HG03460 (cell line): ENCODE measurements at regions not wholly inside any gene's neighbourhood (a gene's known extent, or its start where the extent isn't known, plus 50 kb on each side); places are given as distances from the start of the nearest gene placed in this dataset.
"Not testable (repeated sequence)": the region's sequence is repeated elsewhere in the genome, so short reads cannot be mapped to it uniquely, and the experiment has no call there.

Experiments used
- ATAC-seq: cut with Tn5 transposase; IDR thresholded peaks from one replicate; pipeline ENCODE4 v1.9.1; 2021; ENCODE audit not compliant: unreplicated experiment

GRCh38 chr5:40453689-40454088 is 226.0 kb upstream of the PTGER4 start:
- no peak for ATAC-seq

DNA sequence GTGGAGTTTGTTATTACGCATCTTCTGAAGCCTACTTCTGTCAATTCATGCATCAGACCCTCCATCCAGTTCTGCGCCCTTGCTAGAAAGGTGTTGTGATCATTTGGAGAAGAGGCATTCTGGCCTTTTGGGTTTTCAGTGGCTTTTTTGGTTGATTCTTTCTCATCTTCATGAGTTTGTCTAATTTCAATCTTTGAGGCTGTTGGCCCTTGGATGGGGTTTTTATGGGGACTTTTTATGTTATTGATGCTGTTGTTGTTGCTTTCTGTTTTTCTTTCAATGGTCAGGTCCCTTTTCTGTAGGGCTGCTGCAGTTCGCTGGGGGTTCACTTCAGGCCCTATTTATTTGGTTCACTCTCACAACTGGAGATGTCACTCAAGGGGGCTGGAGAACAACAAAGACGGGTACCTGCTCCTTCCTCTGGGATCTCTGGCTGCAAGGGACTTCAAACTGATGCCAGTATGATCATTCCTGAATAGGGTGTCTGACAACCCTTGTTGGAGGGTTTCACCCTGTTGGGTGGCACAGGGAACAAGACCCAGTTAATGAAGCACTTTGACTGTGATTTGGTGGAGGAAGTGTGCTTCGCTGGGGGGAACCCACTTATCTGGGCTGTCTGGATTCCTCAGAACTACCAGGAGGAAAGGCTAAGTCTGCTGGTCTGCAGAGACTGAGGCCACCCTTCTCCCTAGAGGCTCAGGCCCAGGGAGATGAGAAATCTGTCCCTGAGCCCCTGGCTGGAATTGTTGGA is 226.7 kb upstream of the PTGER4 start:
- no peak for ATAC-seq

GRCh38 chr5:40447438-40447837 is 232.3 kb upstream of the PTGER4 start:
- ATAC-seq, result no peak

DNA sequence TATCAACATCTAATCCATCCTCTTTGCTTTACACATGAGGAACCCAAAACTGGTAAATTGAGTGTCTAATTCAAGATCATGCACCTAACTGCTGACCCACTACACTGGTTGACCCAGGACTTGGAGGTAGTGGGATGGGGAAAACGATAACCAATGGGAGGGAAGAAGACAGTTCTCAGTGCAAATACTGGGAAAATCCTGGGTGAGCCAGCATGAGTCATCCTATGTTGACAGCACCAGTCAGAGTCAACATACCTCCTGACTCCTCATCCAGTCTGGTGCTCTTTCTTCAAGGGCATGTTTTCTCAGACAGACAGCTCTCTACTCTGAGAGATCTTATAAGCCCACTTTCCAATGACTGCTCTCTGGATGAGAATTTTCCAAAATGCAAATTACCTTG is 232.8 kb upstream of the PTGER4 start:
- no peak for ATAC-seq

GRCh38 chr5:40442346-40442745 is 237.4 kb upstream of the PTGER4 start:
- peak; percentile 59 for ATAC-seq

GRCh38 chr5:40441733-40442132 is 238.0 kb upstream of the PTGER4 start:
- ATAC-seq, result no peak

DNA sequence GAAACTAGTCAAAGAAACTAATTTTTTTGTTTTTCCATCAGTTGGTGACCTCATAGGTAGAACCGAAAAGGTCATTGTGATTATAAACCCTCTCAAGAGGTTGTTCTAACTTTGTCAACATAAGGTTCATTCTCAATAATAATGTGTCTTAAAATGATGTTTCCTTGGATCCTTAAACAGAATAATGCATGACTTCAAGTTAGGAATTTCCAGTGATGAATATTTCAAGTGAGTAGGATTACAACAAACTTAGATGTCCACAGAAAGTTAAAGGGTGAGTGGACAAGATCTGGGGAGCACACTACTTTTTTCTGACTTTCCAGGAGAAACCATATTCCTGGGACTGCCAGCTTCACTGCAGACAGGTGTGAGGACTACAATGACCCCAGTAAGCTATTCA is 239.0 kb upstream of the PTGER4 start:
- ATAC-seq, result no peak

DNA sequence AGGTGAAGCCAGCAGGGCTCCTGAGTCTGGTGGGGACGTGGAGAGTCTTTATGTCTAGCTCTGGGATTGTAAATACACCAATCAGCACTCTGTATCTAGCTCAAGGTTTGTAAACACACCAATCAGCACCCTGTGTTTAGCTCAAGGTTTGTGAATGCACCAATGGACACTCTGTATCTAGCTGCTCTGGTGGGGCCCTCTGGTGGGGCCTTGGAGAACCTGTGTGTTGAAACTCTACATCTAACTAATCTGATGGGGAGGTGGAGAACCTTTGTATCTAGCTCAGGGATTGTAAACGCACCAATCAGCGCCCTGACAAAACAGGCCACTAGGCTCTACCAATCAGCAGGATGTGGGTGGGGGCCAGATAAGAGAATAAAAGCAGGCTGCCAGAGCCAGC is 240.6 kb upstream of the PTGER4 start:
- not testable (repeated sequence) for ATAC-seq

GRCh38 chr5:40438646-40439045 is 241.1 kb upstream of the PTGER4 start:
- ATAC-seq, result not testable (repeated sequence)

- ATAC-seq, result peak; percentile 56
Observed at GRCh38 chr5:40437452-40437861, 242.3 kb upstream of the PTGER4 start.

GRCh38 chr5:40436535-40437237 is 243.0 kb upstream of the PTGER4 start:
- peak; percentile 66 for ATAC-seq

DNA sequence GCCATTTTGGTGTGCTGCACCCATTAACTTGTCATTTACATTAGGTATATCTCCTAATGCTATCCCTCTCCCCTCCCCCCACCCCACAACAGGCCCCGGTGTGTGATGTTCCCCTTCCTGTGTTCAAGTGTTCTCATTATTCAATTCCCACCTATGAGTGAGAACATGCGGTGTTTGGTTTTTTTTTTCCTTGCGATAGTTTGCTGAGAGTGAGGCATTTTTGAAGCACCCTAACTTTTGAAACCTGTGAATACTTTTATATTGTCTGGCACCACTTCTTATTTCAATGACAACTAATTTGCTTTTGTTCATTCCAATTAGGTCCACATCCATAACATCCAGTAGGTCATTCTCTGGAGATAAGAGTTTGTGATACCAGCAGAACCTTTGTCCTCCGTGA is 244.0 kb upstream of the PTGER4 start:
- not testable (repeated sequence) for ATAC-seq

GRCh38 chr5:40432836-40433235 is 246.9 kb upstream of the PTGER4 start:
- no peak for ATAC-seq

- ATAC-seq, result no peak
Observed at GRCh38 chr5:40431734-40432133, 248.0 kb upstream of the PTGER4 start.

GRCh38 chr5:40430101-40430710 is 249.5 kb upstream of the PTGER4 start:
- no peak for ATAC-seq

- no peak for ATAC-seq
Observed at GRCh38 chr5:40429258-40430100, 250.2 kb upstream of the PTGER4 start.

- no peak for ATAC-seq
Observed at GRCh38 chr5:40428815-40429214, 250.9 kb upstream of the PTGER4 start.

DNA sequence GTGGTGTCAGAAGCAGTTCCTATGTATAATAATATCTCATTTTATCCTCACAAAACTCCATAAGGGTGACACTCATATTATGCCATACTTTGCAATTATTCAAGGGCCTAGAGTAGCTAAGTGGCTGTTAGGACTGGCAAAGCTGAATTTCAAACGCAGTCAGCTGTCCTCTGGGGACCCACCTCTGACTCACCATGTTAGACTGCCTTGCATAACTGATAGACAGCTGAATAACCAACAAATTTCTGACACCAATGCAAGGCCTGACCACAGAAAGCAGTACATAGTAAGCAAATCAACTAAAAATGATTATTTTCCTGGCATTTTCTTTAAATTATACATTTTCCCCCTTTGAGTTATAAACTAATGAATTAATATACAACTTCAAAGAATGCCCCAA is 251.6 kb upstream of the PTGER4 start:
- ATAC-seq, result no peak

- ATAC-seq, result not testable (repeated sequence)
Observed at GRCh38 chr5:40417046-40417810, 262.5 kb upstream of the PTGER4 start.

DNA sequence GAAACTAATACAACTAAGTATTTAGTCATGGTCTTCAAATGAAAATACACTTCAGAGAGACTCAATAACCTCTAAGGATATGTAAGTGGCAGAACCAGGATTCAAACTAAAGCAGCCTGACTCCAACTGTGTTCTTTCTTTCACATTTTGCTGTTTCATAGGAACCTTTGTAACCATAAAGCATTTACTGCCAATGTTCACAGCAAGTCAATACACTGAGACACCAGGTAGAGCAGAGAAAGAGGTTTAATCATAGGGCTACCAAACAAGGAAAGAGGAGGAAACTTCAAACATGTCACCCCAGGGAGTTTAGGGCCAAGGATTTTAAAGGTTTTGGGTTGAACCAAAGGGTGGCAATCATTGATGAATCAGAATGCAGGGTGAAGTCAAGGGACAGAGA is 263.1 kb upstream of the PTGER4 start:
- ATAC-seq, result no peak
